SK-N-SH (cell line): ENCODE measurements at regions not wholly inside any gene's neighbourhood (a gene's known extent, or its start where the extent isn't known, plus 50 kb on each side); places are given as distances from the start of the nearest gene placed in this dataset.

ENCODE experiments used
- CTCF ChIA-PET: fragments of 300-600, 350-600 bp; formaldehyde crosslinking; extraction: SDS; loops from one replicate; lab custom pipeline; 2021; lab: Yijun Ruan, JAX
- POLR2A ChIA-PET: fragments of 350-600 bp; sonication (Branson Sonifier 250); formaldehyde crosslinking; extraction: SDS; loops from one replicate; lab custom pipeline; 2020; ENCODE audit warnings: antibody characterized with exemption, inconsistent platforms; lab: Yijun Ruan, JAX
- DNase-seq: peaks from one replicate; pipeline ENCODE4 v3.0.0; 2012
- H2AFZ ChIP-seq: fragments of 200-600 bp; sonication (generic); 2 replicates; pipeline ENCODE4 v1.8.1; 2016; ENCODE audit warnings: antibody characterized with exemption, mild to moderate bottlenecking, low read depth
- H3F3A ChIP-seq: fragments of 200-600 bp; sonication (generic); replicated peaks from 2 replicates; pipeline ENCODE3; 2016; ENCODE audit warnings: antibody characterized with exemption, mild to moderate bottlenecking; ENCODE audit not compliant: insufficient read depth
- H3K27ac ChIP-seq, 2 experiments: fragments of 200-500 bp in 1 of 2; fragments of 200-600 bp in 1 of 2; sonication (Bioruptor generic) in 1 of 2; sonication (generic), shearing (Covaris generic) in 1 of 2; 2 replicates each; pipeline versions ENCODE4 v1.5.1 to v1.6.1; 2014 to 2016; ENCODE audit warnings: low read depth in 2 of 2, inconsistent platforms in 1 of 2, low read length in 1 of 2, mild to moderate bottlenecking in 1 of 2, mixed read lengths in 1 of 2
- H3K27me3 ChIP-seq: fragments of 200-600 bp; sonication (generic), shearing (Covaris generic); 2 replicates; pipeline ENCODE4 v1.6.1; 2016; ENCODE audit warnings: mixed run types; ENCODE audit not compliant: insufficient read depth
- H3K36me3 ChIP-seq, 2 experiments: fragments of 200-500 bp in 1 of 2; fragments of 200-600 bp in 1 of 2; sonication (Bioruptor generic) in 1 of 2; sonication (generic) in 1 of 2; replicated peaks in 1 of 2; 2 replicates each; pipeline versions ENCODE3 to v1.5.1; 2014 to 2016; ENCODE audit warnings: low read length in 1 of 2, mild to moderate bottlenecking in 1 of 2; ENCODE audit not compliant: insufficient read depth in 2 of 2, control insufficient read depth in 1 of 2
- H3K4me1 ChIP-seq, 2 experiments: fragments of 200-500 bp in 1 of 2; fragments of 200-600 bp in 1 of 2; sonication (Bioruptor generic) in 1 of 2; sonication (generic), shearing (Covaris generic) in 1 of 2; 2 replicates each; pipeline versions ENCODE4 v1.5.1 to v1.6.1; 2014 to 2016; ENCODE audit warnings: low read depth in 1 of 2, low read length in 1 of 2, mixed run types in 1 of 2; ENCODE audit not compliant: insufficient read depth in 2 of 2, control insufficient read depth in 1 of 2
- H3K4me2 ChIP-seq: fragments of 200-600 bp; sonication (generic), shearing (Covaris generic); 2 replicates; pipeline ENCODE4 v1.6.1; 2017; ENCODE audit warnings: mixed run types
- H3K4me3 ChIP-seq, 2 experiments: fragments of 200-500 bp in 1 of 2; fragments of 200-600 bp in 1 of 2; sonication (Bioruptor generic) in 1 of 2; sonication (generic), shearing (Covaris generic) in 1 of 2; 2 replicates each; pipeline versions ENCODE4 v1.5.1 to v1.8.1; 2014 to 2016; ENCODE audit warnings: low read depth in 2 of 2, inconsistent platforms in 1 of 2, low read length in 1 of 2, mild to moderate bottlenecking in 1 of 2, mixed read lengths in 1 of 2, moderate library complexity in 1 of 2
- H3K79me2 ChIP-seq: fragments of 200-600 bp; sonication (generic); 2 replicates; pipeline ENCODE4 v1.8.1; 2017; ENCODE audit warnings: mild to moderate bottlenecking; ENCODE audit not compliant: insufficient read depth
- H3K9ac ChIP-seq: fragments of 200-600 bp; sonication (generic); 2 replicates; pipeline ENCODE4 v1.6.1; 2017; ENCODE audit warnings: mixed run types
- H3K9me2 ChIP-seq: fragments of 200-600 bp; sonication (generic); 2 replicates; pipeline ENCODE4 v1.6.1; 2017; ENCODE audit warnings: mixed run types
- H3K9me3 ChIP-seq: fragments of 200-600 bp; sonication (generic); 2 replicates; pipeline ENCODE4 v1.6.1; 2017; ENCODE audit warnings: mixed run types, mild to moderate bottlenecking, moderate library complexity
- H4K20me1 ChIP-seq: fragments of 200-600 bp; sonication (generic); 2 replicates; pipeline ENCODE4 v1.6.1; 2017; ENCODE audit warnings: mild to moderate bottlenecking, mixed run types; ENCODE audit not compliant: insufficient read depth
- EP300 ChIP-seq, 2 experiments: IDR thresholded peaks; 2 replicates each; pipeline versions ENCODE4 v1.4.0 to v1.6.1; 2012; ENCODE audit warnings: borderline replicate concordance in 1 of 2, low read depth in 1 of 2, low read length in 1 of 2
- GABPA ChIP-seq: IDR thresholded peaks from 2 replicates; pipeline ENCODE4 v1.4.0; 2012; ENCODE audit warnings: low read depth, mild to moderate bottlenecking
- MXI1 ChIP-seq: IDR thresholded peaks from 2 replicates; pipeline ENCODE4 v1.6.1; 2012; ENCODE audit warnings: mild to moderate bottlenecking, low read depth, low read length, improper control_type of control experiment
- NFIC ChIP-seq: IDR thresholded peaks from 2 replicates; pipeline ENCODE4 v1.4.0; 2012; ENCODE audit warnings: borderline replicate concordance
- PBX3 ChIP-seq: IDR thresholded peaks from 2 replicates; pipeline ENCODE4; 2012
- RAD21 ChIP-seq: IDR thresholded peaks from 2 replicates; pipeline ENCODE4 v1.6.1; 2012; ENCODE audit warnings: mild to moderate bottlenecking, low read length
- REST ChIP-seq: IDR thresholded peaks from 2 replicates; pipeline ENCODE4 v1.6.1; 2012; ENCODE audit warnings: mild to moderate bottlenecking, low read depth, low read length, moderate library complexity
- RFX5 ChIP-seq: IDR thresholded peaks from 2 replicates; pipeline ENCODE4 v1.6.1; 2012; ENCODE audit warnings: mild to moderate bottlenecking, improper control_type of control experiment, low read length
- TCF12 ChIP-seq: IDR thresholded peaks from 2 replicates; pipeline ENCODE4 v1.4.0; 2012
- TEAD4 ChIP-seq: IDR thresholded peaks from 2 replicates; pipeline ENCODE4 v1.4.0; 2012; ENCODE audit warnings: mild to moderate bottlenecking, borderline replicate concordance; ENCODE audit not compliant: insufficient read depth
- USF1 ChIP-seq: IDR thresholded peaks from 2 replicates; pipeline ENCODE4 v1.4.0; 2012; ENCODE audit warnings: low read depth, borderline replicate concordance
- ZBTB33 ChIP-seq: IDR thresholded peaks from 2 replicates; pipeline ENCODE4 v1.4.0; 2012; ENCODE audit warnings: low read depth, borderline replicate concordance
- WGBS: methylation state at CpG from one replicate; pipeline ENCODE4 v1.1.6; 2017; ENCODE audit warnings: low lambda C conversion rate; 5-methylcytosine and 5-hydroxymethylcytosine counted together

- Histone ChIP-seq H3K9me2 (no peaks in the 10 kb centered on the region), H3K4me1 (no peaks in the 10 kb centered on the region), H3K4me3 (no peak overlapping the region), H3K9me3 (no peaks in the 10 kb centered on the region), H3K36me3 (no peaks in the 10 kb centered on the region), H2AFZ (no peak overlapping the region), H3K27ac (no peak overlapping the region), H3K9ac (no peak overlapping the region), H3K79me2 (no peaks in the 10 kb centered on the region), H3K4me2 (no peak overlapping the region), H4K20me1 (no peaks in the 10 kb centered on the region), H3F3A (no peaks in the 10 kb centered on the region), H3K27me3 (no peaks in the 10 kb centered on the region)
- no peak for TF ChIP-seq MXI1
- no peak for TF ChIP-seq REST
- no peak for TF ChIP-seq USF1
- no peak for TF ChIP-seq ZBTB33
- no peak for TF ChIP-seq TEAD4
- TF ChIP-seq PBX3 = no peak
- no peak for TF ChIP-seq RAD21
- TF ChIP-seq RFX5 = no peak
- no peak for TF ChIP-seq GABPA
- TF ChIP-seq EP300 (IDR thresholded peaks at IDR 0.05; ENCODE audit: borderline replicate concordance in 1 of 2, low read depth in 1 of 2, low read length in 1 of 2) = no peak
- no peak for TF ChIP-seq TCF12
- no peak for TF ChIP-seq NFIC
- POLR2A ChIA-PET = no interaction called here
- 52% methylated on average over 6 of the region's 6 CpGs for WGBS
- CTCF ChIA-PET = no interaction called here
- DNase-seq = no peak
These were observed 1103.5 kb upstream of the RBFOX1 start for GRCh38 chr16:6229186-6229585.
